Peyer's patch (tissue), 4 donors: ENCODE measurements at regions not wholly inside any gene's neighbourhood (a gene's known extent, or its start where the extent isn't known, plus 50 kb on each side); places are given as distances from the start of the nearest gene placed in this dataset.

ENCODE experiments used
- CTCF ChIP-seq, 6 experiments: fragments of 450-650 bp in 4 of 6; fragments of 200-600 bp in 2 of 6; sonication (generic) in 1 of 6; IDR thresholded peaks; one replicate each; pipeline ENCODE4 v1.5.1; 2017 to 2019; ENCODE audit warnings: antibody characterized with exemption in 6 of 6, mild to moderate bottlenecking in 3 of 6, moderate library complexity in 1 of 6
- POLR2A ChIP-seq, 2 donors: fragments of 450-650 bp; IDR thresholded peaks; one replicate each; pipeline ENCODE4 v1.5.1; 2017; ENCODE audit warnings: antibody characterized with exemption in 2 of 2, mild to moderate bottlenecking in 2 of 2, moderate library complexity in 2 of 2

GRCh38 chr4:185909972-185910371, 98.0 kb upstream of the SORBS2 start:
- no peak for TF ChIP-seq CTCF (IDR thresholded peaks at IDR 0.05)
- TF ChIP-seq POLR2A (IDR thresholded peaks at IDR 0.05), result no peak
